ENCODE measurements at regions not wholly inside any gene's neighbourhood (a gene's known extent, or its start where the extent isn't known, plus 50 kb on each side); places are given as distances from the start of the nearest gene placed in this dataset.

- TF ChIP-seq POLR2A (IDR thresholded peaks at IDR 0.05) = no peak
- TF ChIP-seq, protein P1, sequence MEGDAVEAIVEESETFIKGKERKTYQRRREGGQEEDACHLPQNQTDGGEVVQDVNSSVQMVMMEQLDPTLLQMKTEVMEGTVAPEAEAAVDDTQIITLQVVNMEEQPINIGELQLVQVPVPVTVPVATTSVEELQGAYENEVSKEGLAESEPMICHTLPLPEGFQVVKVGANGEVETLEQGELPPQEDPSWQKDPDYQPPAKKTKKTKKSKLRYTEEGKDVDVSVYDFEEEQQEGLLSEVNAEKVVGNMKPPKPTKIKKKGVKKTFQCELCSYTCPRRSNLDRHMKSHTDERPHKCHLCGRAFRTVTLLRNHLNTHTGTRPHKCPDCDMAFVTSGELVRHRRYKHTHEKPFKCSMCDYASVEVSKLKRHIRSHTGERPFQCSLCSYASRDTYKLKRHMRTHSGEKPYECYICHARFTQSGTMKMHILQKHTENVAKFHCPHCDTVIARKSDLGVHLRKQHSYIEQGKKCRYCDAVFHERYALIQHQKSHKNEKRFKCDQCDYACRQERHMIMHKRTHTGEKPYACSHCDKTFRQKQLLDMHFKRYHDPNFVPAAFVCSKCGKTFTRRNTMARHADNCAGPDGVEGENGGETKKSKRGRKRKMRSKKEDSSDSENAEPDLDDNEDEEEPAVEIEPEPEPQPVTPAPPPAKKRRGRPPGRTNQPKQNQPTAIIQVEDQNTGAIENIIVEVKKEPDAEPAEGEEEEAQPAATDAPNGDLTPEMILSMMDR (IDR thresholded peaks at IDR 0.05) = no peak
Observed at GRCh38 chr6:122877302-122877701, 88.2 kb downstream of the SMPDL3A start.
